ENCODE measurements at regions not wholly inside any gene's neighbourhood (a gene's known extent, or its start where the extent isn't known, plus 50 kb on each side); places are given as distances from the start of the nearest gene placed in this dataset.
"Not testable (repeated sequence)": the region's sequence is repeated elsewhere in the genome, so short reads cannot be mapped to it uniquely, and the experiment has no call there.

- DNase-seq: no peak
Measured at GRCh38 chrX:22536746-22537304, 264.1 kb downstream of the CBLL2 start.

- DNase-seq: no peak
Measured at GRCh38 chrX:22538580-22538979, 265.9 kb downstream of the CBLL2 start.

- no peak for DNase-seq
Measured at GRCh38 chrX:22541926-22542325, 269.2 kb downstream of the CBLL2 start.

DNA sequence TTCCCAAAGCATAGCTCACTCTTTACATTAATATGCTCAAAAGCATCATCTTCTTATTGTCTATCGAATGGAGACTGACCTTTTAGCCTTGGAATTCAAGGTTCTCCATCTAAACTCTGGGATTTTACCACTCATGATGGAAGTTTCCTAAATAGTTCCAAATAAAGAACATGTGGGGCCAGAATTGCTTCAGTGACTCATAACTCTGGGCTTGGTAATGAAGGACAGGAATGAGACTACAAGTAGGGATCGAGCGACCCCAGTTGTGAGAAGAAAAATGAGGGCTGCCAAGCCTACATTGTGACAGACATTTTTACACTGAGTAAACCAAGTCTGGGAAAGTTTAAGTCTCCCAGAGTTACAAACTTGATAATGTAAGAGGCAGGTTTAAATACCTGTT lies 269.9 kb downstream of the CBLL2 start:
- no peak for DNase-seq

GRCh38 chrX:22559506-22559905 lies 286.8 kb downstream of the CBLL2 start:
- DNase-seq: no peak

GRCh38 chrX:22575161-22575845 lies 302.6 kb downstream of the CBLL2 start:
- no peak for DNase-seq

DNA sequence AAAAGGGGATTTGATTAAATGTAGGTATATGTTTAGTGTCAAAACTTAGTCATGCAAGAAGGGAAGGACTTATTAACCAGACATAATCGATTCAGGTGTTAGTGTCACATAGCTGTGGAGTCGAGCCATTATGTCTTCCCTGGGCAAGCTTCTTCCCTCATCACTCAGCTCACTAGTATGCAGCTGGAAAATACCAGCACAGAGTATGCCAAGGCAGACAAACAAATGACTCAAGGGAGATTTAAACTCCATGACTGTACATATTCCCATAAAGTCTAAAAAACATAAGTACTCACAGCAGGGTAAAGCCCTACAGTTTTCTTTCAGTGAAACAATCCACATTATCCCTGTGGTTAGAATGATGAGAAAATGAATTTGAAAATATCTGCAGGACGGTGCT lies 304.5 kb downstream of the CBLL2 start:
- DNase-seq: no peak

GRCh38 chrX:22585831-22586230 lies 313.1 kb downstream of the CBLL2 start:
- DNase-seq: no peak

- no peak for DNase-seq
Measured at GRCh38 chrX:22589845-22590244, 317.1 kb downstream of the CBLL2 start.

DNA sequence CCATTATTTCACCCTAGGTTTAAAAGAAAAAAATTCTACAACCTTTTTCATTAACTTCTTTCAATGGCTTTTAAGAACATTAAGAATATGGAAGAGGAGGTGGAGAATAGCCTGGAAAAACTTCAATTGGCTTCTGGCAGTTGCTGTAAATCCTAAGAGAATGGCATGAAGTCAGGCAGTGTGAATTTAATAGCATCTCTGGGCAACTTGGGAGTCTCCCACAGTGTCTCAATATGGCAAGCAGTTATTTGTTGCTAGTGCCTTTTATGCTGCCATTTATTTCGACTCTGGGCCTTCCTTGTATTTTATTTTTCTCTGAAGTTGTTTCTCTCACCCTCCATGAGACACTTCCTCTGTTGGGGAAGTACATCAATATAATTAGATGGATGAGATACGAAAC lies 322.1 kb downstream of the CBLL2 start:
- DNase-seq: no peak

DNA sequence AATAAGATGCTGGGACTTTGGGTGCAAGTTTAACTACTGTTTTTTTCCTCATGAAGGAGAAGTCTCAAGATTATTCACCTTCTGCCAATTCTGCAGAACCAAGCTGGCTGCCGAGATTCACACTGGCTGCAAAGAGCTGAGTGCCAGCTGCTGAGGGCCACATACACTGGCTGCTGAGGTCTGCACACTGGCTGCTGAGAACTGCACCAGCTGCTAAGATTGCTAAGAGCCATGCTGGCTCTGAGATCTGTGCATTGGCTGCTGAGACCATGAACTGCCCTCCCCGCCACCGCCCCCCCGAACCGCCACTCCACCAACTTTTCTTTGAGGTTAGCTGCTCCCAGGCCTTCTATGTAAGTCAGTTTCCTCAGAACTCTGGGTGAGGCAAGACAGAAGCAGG lies 330.3 kb downstream of the CBLL2 start:
- no peak for DNase-seq

GRCh38 chrX:22609452-22609851 lies 336.7 kb downstream of the CBLL2 start:
- not testable (repeated sequence) for DNase-seq

DNA sequence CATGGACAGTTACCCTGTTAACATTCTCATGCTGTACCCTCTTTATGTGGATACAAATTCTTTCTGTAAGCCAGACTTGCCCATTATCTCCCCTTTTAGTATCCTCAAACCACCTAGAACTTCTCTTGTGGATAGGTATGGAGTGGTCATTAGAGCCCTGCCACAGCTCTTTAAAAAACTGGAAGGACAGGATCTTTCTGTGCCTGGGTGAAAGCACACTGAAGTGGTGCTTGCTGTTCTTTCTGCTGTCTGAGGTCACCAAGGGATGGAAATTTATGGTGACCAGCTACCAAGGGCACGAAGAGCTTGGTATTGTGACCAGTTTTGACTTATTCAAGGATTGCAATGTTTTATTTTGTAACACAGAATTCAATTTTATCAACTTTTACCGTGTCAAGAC lies 344.2 kb downstream of the CBLL2 start:
- no peak for DNase-seq

DNA sequence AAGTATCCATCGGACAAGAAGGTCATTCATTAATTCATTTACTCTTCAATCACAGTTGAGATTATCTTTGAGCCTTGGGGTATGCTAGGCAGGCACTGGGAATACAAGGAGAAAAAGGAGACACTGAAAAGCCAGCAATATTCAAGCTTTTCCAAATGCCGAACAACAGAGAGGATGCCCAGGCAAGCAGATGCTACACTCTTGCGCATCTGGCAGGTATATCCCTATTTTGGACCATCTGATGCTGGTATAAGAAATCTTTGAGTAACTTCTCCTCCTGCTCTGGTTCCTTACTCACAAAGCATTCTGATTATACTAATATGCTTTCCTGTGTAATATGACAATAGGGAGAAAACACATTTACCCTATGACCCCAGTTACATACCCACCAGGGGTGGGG lies 354.9 kb downstream of the CBLL2 start:
- DNase-seq: no peak

DNA sequence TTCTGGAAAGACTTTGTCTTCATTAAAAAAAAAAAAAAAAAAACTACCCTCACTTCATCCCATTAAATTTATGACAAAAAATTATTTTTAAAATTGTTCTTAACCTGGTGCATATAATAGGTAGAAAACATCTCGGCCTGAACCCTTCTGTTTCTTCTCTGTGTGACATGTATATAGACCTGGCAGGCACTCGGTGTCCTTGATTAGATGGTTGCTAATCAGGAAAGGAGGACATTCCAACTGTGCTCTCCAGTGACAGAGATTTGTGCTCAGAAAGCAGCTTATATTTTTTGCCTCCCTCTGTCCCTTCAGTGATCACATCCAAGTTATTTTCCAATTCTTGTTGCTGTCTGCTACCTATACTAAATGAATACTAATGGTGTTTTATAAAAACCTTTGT lies 355.6 kb downstream of the CBLL2 start:
- no peak for DNase-seq

DNA sequence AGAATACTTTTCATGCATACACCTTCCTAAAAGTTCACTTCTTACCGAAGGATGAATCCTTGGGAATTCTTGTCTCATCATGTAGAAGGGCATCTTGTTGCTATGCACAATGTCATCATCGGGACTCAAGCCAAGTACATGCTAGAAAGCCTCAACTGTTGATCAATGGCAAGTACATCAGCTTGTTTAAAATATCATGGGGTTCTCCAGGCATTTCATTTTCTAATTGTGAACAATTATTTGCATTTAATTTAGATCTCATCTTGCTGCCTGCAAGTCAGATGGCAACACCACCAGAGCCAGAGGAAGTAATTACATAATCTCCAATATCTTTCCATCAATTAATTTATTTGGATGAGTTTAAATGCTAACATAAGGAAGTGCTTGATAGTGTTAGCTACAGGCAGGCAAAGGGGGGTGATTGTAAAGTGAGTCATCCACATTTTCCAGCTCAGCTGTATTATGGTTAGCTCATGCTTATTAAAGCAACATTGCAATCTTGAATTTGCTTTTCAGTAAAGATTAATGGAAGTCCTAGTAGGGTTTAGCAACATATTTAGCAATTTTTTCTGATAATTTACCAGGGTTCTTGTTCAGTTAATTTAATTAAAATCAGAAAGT lies 356.5 kb downstream of the CBLL2 start:
- no peak for DNase-seq

- no peak for DNase-seq
Measured at GRCh38 chrX:22634083-22634482, 361.4 kb downstream of the CBLL2 start.

DNA sequence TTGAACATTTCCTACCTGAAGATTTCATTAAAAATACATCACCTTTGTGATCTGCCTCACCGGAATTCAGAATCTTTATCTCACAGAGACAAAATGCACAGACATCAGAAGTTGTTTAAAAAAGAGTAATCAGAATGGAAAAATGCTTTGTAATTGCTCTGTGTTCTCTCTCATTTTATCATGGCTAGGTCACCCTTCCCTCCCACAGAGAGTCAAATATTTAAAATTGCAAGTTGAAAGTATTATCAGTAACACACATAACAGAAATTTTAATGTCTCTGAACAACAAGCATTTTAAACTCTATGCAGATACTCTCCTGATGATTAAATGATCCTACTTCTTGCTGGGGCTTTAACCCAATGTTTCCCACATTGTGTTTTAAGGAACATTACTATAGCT lies 362.0 kb downstream of the CBLL2 start:
- DNase-seq: no peak

DNA sequence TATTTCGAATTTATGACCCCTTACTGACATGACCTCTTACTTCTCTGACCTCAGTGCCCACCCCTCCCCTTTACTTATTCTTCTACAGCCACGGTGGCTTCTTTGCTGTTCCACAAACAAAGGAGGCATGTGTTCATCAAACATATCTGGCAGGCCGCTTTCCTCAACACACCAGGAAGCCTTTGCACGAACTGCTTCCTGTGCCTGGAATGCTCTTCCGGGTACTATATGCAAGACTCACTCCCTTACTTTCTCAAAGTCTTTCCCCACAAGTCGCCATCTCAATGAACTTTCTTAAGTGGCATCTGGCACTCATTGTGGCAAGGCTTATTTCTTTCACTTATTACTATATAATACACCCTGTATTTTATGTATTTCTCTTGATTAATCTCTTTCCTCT lies 351.5 kb upstream of the DDX53 start:
- no peak for DNase-seq

GRCh38 chrX:22650691-22651090 lies 349.1 kb upstream of the DDX53 start:
- DNase-seq: no peak

- DNase-seq: no peak
Measured at GRCh38 chrX:22652596-22652995, 347.2 kb upstream of the DDX53 start.

- DNase-seq: no peak
Measured at GRCh38 chrX:22660756-22661155, 339.0 kb upstream of the DDX53 start.

GRCh38 chrX:22662776-22663175 lies 337.0 kb upstream of the DDX53 start:
- no peak for DNase-seq

DNA sequence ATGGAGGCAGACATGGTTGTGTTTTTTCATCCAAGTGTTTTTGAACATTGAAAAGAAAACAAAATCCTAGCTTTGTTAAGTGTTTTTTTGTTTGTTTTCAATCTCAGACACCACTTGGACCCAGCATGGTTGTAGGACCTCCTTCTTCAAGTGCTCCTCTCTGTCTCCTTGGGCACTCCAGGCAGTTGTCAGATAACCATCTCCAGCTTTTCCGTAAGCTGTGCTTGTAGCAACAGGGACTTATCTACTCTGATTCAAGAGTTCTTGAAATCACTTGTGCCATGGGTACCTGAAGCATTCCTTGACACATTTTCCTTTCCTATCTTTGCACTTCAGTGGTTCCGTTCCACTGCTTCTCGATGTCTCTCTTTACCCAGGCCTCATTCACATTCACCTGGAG lies 334.9 kb upstream of the DDX53 start:
- DNase-seq: no peak

DNA sequence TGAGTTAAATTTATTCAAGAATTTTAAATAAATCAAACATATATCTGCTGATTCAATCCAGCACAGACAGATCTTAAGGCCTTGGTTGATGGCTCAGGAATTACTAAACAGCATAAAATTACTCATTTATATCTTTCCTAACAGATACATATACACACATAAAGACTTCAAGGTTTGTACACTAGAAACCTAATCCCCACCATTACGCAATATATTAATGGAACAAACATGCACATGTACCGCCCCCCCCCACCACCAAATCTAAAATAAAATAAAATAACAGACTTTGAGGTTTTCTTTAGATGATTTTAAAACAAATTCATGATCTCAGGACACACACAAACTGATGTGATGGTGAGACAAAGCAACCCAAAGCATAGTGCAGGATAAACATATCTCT lies 333.9 kb upstream of the DDX53 start:
- DNase-seq: no peak

Data from inflammatory macrophage treated with lipopolysaccharide for 4 hours (primary cell).